G401.6 (cell line): ENCODE measurements at regions not wholly inside any gene's neighbourhood (a gene's known extent, or its start where the extent isn't known, plus 50 kb on each side); places are given as distances from the start of the nearest gene placed in this dataset.
A peak's percentile ranks its signal among the peaks of the same experiment; 100 is the strongest.

Experiments
- FAIRE-seq: peaks from 2 replicates; lab custom pipeline; 2012; peaks lifted over from hg19 to GRCh38; lab: Jason Lieb, UNC

- FAIRE-seq, result no peak
Observed at GRCh38 chr3:147589016-147589415, 179.9 kb downstream of the ZIC1 start.

- no peak for FAIRE-seq
Observed at GRCh38 chr3:147604136-147604535, 195.0 kb downstream of the ZIC1 start.

- no peak for FAIRE-seq
Observed at GRCh38 chr3:147613725-147614124, 204.6 kb downstream of the ZIC1 start.

- no peak for FAIRE-seq
Observed at GRCh38 chr3:147614210-147614609, 205.0 kb downstream of the ZIC1 start.

- no peak for FAIRE-seq
Observed at GRCh38 chr3:147615035-147615434, 205.9 kb downstream of the ZIC1 start.

- peak; percentile 91 for FAIRE-seq
Observed at GRCh38 chr3:147616998-147617619, 207.9 kb downstream of the ZIC1 start.

- no peak for FAIRE-seq
Observed at GRCh38 chr3:147618691-147619090, 209.5 kb downstream of the ZIC1 start.

GRCh38 chr3:147619921-147620560 is 210.9 kb downstream of the ZIC1 start:
- FAIRE-seq, result no peak

GRCh38 chr3:147620906-147621305 is 211.7 kb downstream of the ZIC1 start:
- FAIRE-seq, result no peak

GRCh38 chr3:147630921-147631415 is 221.8 kb downstream of the ZIC1 start:
- FAIRE-seq, result no peak

GRCh38 chr3:147640781-147641180 is 231.6 kb downstream of the ZIC1 start:
- no peak for FAIRE-seq

- FAIRE-seq, result no peak
Observed at GRCh38 chr3:147645761-147646160, 236.6 kb downstream of the ZIC1 start.

GRCh38 chr3:147649475-147649874 is 240.3 kb downstream of the ZIC1 start:
- no peak for FAIRE-seq

- no peak for FAIRE-seq
Observed at GRCh38 chr3:147651107-147651778, 242.1 kb downstream of the ZIC1 start.

- FAIRE-seq, result no peak
Observed at GRCh38 chr3:147652651-147653366, 243.6 kb downstream of the ZIC1 start.

GRCh38 chr3:147653367-147653923 is 244.3 kb downstream of the ZIC1 start:
- FAIRE-seq, result no peak

- no peak for FAIRE-seq
Observed at GRCh38 chr3:147654827-147655226, 245.7 kb downstream of the ZIC1 start.

- FAIRE-seq, result no peak
Observed at GRCh38 chr3:147655236-147655635, 246.1 kb downstream of the ZIC1 start.

- FAIRE-seq, result no peak
Observed at GRCh38 chr3:147656023-147656422, 246.9 kb downstream of the ZIC1 start.

- no peak for FAIRE-seq
Observed at GRCh38 chr3:147661916-147662315, 252.8 kb downstream of the ZIC1 start.

- FAIRE-seq, result no peak
Observed at GRCh38 chr3:147662705-147663104, 253.5 kb downstream of the ZIC1 start.

GRCh38 chr3:147669077-147669476 is 259.9 kb downstream of the ZIC1 start:
- FAIRE-seq, result no peak

- no peak for FAIRE-seq
Observed at GRCh38 chr3:147672035-147672434, 262.9 kb downstream of the ZIC1 start.
